Body of pancreas (tissue), 4 donors: ENCODE measurements at regions not wholly inside any gene's neighbourhood (a gene's known extent, or its start where the extent isn't known, plus 50 kb on each side); places are given as distances from the start of the nearest gene placed in this dataset.

Source experiments
- CTCF ChIP-seq, 7 experiments: fragments of 450-650 bp in 4 of 7; fragments of 200-600 bp in 3 of 7; sonication (generic) in 3 of 7; IDR thresholded peaks; one replicate each; pipeline ENCODE4 v1.5.1; 2016 to 2019; ENCODE audit warnings: antibody characterized with exemption in 7 of 7
- POLR2A ChIP-seq, 3 donors: fragments of 450-650 bp; IDR thresholded peaks; one replicate each; pipeline ENCODE4 v1.6.1; 2016; ENCODE audit warnings: antibody characterized with exemption in 3 of 3, mild to moderate bottlenecking in 2 of 3

- TF ChIP-seq CTCF (IDR thresholded peaks at IDR 0.05) (no peak), POLR2A (IDR thresholded peaks at IDR 0.05) (no peak)
Observed at GRCh38 chr10:34022195-34022594, 687.7 kb upstream of the NRP1 start.
